ENCODE measurements at regions not wholly inside any gene's neighbourhood (a gene's known extent, or its start where the extent isn't known, plus 50 kb on each side); places are given as distances from the start of the nearest gene placed in this dataset.

DNA sequence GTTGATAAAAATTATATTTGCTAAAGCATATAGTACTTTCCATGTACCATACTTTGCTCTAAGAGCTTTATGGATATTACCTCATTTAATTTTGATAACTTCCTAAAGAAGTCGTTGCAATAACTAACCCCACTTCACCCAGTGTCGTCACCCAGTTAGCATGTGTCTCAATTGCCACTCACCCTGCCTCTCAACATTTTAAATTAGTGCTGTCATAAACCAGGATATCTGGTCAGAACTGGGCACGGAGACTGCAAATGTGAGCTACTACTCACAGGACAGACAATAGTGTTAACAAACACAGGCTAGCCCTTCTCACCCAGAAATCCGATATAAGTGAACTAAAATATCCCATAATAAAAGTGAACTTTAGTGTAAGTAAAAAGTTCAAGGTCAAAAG, 430.6 kb downstream of the KLF12 start:
- TF ChIP-seq EZH2 (IDR thresholded peaks at IDR 0.05; ENCODE audit: insufficient read depth, low read length) = no peak
- TF ChIP-seq, protein P1, sequence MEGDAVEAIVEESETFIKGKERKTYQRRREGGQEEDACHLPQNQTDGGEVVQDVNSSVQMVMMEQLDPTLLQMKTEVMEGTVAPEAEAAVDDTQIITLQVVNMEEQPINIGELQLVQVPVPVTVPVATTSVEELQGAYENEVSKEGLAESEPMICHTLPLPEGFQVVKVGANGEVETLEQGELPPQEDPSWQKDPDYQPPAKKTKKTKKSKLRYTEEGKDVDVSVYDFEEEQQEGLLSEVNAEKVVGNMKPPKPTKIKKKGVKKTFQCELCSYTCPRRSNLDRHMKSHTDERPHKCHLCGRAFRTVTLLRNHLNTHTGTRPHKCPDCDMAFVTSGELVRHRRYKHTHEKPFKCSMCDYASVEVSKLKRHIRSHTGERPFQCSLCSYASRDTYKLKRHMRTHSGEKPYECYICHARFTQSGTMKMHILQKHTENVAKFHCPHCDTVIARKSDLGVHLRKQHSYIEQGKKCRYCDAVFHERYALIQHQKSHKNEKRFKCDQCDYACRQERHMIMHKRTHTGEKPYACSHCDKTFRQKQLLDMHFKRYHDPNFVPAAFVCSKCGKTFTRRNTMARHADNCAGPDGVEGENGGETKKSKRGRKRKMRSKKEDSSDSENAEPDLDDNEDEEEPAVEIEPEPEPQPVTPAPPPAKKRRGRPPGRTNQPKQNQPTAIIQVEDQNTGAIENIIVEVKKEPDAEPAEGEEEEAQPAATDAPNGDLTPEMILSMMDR (IDR thresholded peaks at IDR 0.05; ENCODE audit: insufficient read depth, low read depth, low read length) = no peak
